ENCODE measurements at regions not wholly inside any gene's neighbourhood (a gene's known extent, or its start where the extent isn't known, plus 50 kb on each side); places are given as distances from the start of the nearest gene placed in this dataset.
"Not testable (repeated sequence)": the region's sequence is repeated elsewhere in the genome, so short reads cannot be mapped to it uniquely, and the experiment has no call there.

DNA sequence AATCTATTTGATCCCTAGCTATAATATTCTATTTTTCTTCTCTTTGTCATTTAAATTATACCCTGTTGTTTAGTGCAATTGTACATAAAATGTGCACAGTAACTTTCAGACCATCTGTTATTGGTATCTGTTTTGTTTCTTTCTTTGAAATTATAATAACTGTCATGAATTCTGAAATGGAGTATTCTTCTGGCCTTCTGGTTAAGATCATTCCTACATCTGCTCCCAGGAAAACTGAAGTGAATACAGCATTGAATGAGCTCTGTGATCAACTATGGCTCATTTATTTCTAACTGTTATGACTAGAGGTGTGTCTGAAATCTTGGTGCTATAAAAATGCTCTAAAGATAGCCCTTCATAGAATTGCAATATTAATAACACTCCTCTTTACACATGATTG is 788.4 kb upstream of the TMEFF2 start:
- Histone ChIP-seq H3K4me1 (no peaks in the 10 kb centered on the region), H3K9me3 (no peaks in the 10 kb centered on the region), H3K27me3 (no peaks in the 10 kb centered on the region), H3K4me3 (no peak overlapping the region), H3K27ac (no peak overlapping the region), H3K36me3 (no peaks in the 10 kb centered on the region)
- intact Hi-C loops (cut with DNase I; ENCODE audit: low total_unique reads): no loop called here
- TF ChIP-seq CTCF (IDR thresholded peaks at IDR 0.05): no peak
- no peak for DNase-seq

GRCh38 chr2:192978395-192978794 is 783.7 kb upstream of the TMEFF2 start:
- no peaks in the 10 kb centered on the region for H3K36me3 ChIP-seq
- DNase-seq: no peak
- H3K27ac ChIP-seq: no peak overlapping the region
- H3K4me3 ChIP-seq: no peak overlapping the region
- TF ChIP-seq CTCF (IDR thresholded peaks at IDR 0.05): no peak
- H3K4me1 ChIP-seq: no peaks in the 10 kb centered on the region
- no peaks in the 10 kb centered on the region for H3K9me3 ChIP-seq
- intact Hi-C loops (cut with DNase I; ENCODE audit: low total_unique reads): no loop called here
- no peaks in the 10 kb centered on the region for H3K27me3 ChIP-seq

- no peak for TF ChIP-seq CTCF (IDR thresholded peaks at IDR 0.05)
These were observed 777.2 kb upstream of the TMEFF2 start for GRCh38 chr2:192971981-192972380.

DNA sequence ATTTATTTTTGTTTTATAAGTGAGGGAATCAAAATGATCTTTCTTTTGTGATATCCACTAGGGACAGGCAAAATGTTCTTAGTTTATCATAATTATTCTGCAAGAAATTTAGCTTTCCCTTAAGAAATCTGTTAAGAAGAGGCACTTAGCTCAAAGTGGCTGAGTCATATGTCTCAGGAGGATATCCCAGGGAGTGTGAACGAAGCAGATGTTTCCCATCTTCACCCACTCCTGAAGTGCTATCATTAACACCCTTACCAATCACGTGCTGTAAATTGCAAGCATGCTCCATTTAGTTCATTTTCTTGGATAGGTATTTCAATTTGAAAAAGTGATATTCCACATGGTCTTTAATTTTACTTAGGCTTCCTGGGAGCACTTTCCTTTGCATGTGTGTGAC is 774.3 kb upstream of the TMEFF2 start:
- H3K27ac ChIP-seq: no peak overlapping the region
- no peak for TF ChIP-seq CTCF (IDR thresholded peaks at IDR 0.05)
- intact Hi-C loops (cut with DNase I; ENCODE audit: low total_unique reads): no loop called here
- no peaks in the 10 kb centered on the region for H3K9me3 ChIP-seq
- no peaks in the 10 kb centered on the region for H3K27me3 ChIP-seq
- DNase-seq: no peak
- H3K36me3 ChIP-seq: no peaks in the 10 kb centered on the region
- no peak overlapping the region for H3K4me3 ChIP-seq
- H3K4me1 ChIP-seq: no peaks in the 10 kb centered on the region

More at GRCh38 chr2:192971981-192972380, 777.2 kb upstream of the TMEFF2 start:
- Histone ChIP-seq H3K9me3 (no peaks in the 10 kb centered on the region), H3K4me1 (no peaks in the 10 kb centered on the region), H3K27ac (no peak overlapping the region), H3K36me3 (no peaks in the 10 kb centered on the region), H3K4me3 (no peak overlapping the region), H3K27me3 (no peaks in the 10 kb centered on the region)
- intact Hi-C loops (cut with DNase I; ENCODE audit: low total_unique reads): no loop called here
- DNase-seq: no peak

DNA sequence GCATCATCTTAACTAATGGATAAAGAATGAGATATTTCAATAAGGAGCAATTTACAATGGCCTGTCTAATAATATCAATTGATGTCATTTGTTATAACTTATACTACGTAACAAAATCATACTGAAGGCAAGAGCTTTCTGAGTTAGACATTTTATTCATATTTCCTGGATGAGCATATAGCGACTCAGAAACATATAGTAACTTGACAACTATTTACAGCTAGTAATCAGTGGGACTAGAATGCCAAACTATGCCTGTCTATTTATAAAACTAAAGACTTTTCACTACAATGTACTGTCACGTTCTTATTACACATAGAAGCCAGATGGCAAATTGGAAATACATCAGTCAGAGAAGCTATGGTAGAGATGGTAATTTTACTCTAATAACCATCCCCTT is 766.2 kb upstream of the TMEFF2 start:
- intact Hi-C loops (cut with DNase I; ENCODE audit: low total_unique reads): no loop called here
- Histone ChIP-seq H3K9me3 (peaks cover 0 to 6% (median 0%) of the 10 kb centered on the region in 3 donors), H3K27ac (no peak overlapping the region), H3K4me1 (no peaks in the 10 kb centered on the region), H3K27me3 (no peaks in the 10 kb centered on the region), H3K4me3 (no peak overlapping the region), H3K36me3 (no peaks in the 10 kb centered on the region)
- TF ChIP-seq CTCF (IDR thresholded peaks at IDR 0.05): no peak
- no peak for DNase-seq

GRCh38 chr2:192958615-192959014 is 763.9 kb upstream of the TMEFF2 start:
- H3K4me3 ChIP-seq; DNase-seq; intact Hi-C loops (cut with DNase I; ENCODE audit: low total_unique reads); H3K27ac ChIP-seq; H3K4me1 ChIP-seq; H3K9me3 ChIP-seq; H3K36me3 ChIP-seq; H3K27me3 ChIP-seq: not testable (repeated sequence)

All from tibial artery (tissue), 4 donors.